ENCODE measurements at regions not wholly inside any gene's neighbourhood (a gene's known extent, or its start where the extent isn't known, plus 50 kb on each side); places are given as distances from the start of the nearest gene placed in this dataset.

DNA sequence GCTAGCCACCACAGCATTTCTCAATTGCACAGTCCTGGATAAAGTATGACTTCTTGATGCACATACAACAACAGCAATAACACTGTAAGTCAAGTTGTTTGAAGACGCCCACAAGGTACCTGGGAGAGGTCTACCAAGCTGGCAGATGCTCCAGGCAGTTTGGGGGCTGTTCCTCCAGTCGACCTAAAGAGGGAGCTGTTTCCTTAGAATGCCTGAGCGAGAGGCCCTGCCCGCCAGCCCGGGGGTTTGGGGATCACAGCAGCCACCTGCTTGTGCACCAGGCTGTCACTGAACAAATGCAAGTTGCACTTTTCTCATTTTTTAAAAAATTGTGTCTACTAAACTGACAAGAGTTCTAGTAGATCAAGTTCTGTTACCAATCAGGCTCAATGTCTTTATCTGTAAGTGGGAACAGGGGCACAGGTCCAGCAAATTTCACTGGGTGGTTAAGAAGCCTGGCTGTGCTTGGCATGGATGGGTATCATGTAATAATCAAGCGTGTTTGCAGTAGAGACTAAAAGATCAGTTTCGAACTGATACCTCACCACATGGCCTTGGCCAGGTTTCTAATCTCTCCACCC lies 193.8 kb upstream of the ADO start:
- TF ChIP-seq, protein P1, sequence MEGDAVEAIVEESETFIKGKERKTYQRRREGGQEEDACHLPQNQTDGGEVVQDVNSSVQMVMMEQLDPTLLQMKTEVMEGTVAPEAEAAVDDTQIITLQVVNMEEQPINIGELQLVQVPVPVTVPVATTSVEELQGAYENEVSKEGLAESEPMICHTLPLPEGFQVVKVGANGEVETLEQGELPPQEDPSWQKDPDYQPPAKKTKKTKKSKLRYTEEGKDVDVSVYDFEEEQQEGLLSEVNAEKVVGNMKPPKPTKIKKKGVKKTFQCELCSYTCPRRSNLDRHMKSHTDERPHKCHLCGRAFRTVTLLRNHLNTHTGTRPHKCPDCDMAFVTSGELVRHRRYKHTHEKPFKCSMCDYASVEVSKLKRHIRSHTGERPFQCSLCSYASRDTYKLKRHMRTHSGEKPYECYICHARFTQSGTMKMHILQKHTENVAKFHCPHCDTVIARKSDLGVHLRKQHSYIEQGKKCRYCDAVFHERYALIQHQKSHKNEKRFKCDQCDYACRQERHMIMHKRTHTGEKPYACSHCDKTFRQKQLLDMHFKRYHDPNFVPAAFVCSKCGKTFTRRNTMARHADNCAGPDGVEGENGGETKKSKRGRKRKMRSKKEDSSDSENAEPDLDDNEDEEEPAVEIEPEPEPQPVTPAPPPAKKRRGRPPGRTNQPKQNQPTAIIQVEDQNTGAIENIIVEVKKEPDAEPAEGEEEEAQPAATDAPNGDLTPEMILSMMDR (IDR thresholded peaks at IDR 0.05) = peak; percentile 18
- no peak overlapping the region for H3K27ac ChIP-seq
- no peaks in the 10 kb centered on the region for H3K79me2 ChIP-seq
- H3K4me1 ChIP-seq = no peaks in the 10 kb centered on the region
- H3K36me3 ChIP-seq (ENCODE audit: control insufficient read depth, insufficient read depth, low read length) = no peaks in the 10 kb centered on the region
- no peaks in the 10 kb centered on the region for H3K9me3 ChIP-seq (ENCODE audit: control insufficient read depth, low read length)
- H3K9ac ChIP-seq = no peak overlapping the region
- no peak overlapping the region for H3K4me3 ChIP-seq (ENCODE audit: low read depth, low read length)
- H2AFZ ChIP-seq = no peak overlapping the region
- no peaks in the 10 kb centered on the region for H3K27me3 ChIP-seq (ENCODE audit: control insufficient read depth, insufficient read depth, low read length)
- no peak overlapping the region for H3K4me2 ChIP-seq (ENCODE audit: low read length)

DNA sequence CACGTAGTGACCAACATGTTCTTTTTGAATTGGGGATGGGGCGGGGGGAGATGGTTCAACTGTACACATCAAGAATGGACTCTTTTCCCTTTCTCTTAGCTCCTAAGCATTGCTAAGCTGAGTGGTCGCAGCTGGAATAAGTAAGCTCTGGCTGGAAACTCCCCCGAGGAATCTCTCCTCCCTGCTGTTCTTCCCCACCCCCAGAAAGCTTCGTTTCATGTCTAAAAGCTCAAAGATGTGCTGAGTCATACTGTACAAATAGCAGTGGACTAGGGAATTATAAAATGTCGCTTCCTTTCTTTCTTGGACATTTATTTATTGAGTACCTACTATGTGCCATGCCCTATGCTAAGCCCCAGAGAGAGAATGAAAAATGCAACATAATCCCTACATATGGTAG lies 191.1 kb upstream of the ADO start:
- no peak overlapping the region for H2AFZ ChIP-seq
- H3K27me3 ChIP-seq (ENCODE audit: control insufficient read depth, insufficient read depth, low read length) = no peaks in the 10 kb centered on the region
- H3K79me2 ChIP-seq = no peaks in the 10 kb centered on the region
- no peaks in the 10 kb centered on the region for H3K36me3 ChIP-seq (ENCODE audit: control insufficient read depth, insufficient read depth, low read length)
- no peaks in the 10 kb centered on the region for H3K4me1 ChIP-seq
- H3K4me2 ChIP-seq (ENCODE audit: low read length) = no peak overlapping the region
- H3K9ac ChIP-seq = no peak overlapping the region
- TF ChIP-seq, protein P1 (IDR thresholded peaks at IDR 0.05) = no peak
- no peak overlapping the region for H3K27ac ChIP-seq
- no peaks in the 10 kb centered on the region for H3K9me3 ChIP-seq (ENCODE audit: control insufficient read depth, low read length)
- no peak overlapping the region for H3K4me3 ChIP-seq (ENCODE audit: low read depth, low read length)

DNA sequence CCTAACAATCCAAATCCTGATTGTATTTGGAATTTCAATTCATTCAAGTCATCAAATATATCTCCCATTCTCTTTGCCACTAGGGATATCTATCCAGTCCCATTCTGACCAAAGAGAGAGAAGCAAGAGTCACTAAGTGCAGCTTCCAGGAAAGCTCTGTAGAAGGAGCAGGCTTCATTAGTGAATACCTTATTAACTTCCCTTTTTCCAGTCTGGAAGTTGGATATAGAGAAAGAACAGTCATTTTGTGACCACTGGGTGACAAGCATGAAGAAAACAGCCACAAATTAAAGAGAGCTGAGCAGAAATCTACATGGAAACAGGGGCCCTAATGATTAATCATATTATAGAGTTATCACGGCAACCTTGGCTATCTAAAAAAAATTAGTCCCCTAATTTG lies 190.7 kb upstream of the ADO start:
- Histone ChIP-seq H3K4me3 (ENCODE audit: low read depth, low read length) (no peak overlapping the region), H3K27me3 (ENCODE audit: control insufficient read depth, insufficient read depth, low read length) (no peaks in the 10 kb centered on the region)
- TF ChIP-seq, protein P1 (IDR thresholded peaks at IDR 0.05) = no peak

GRCh38 chr10:62614389-62615157 lies 189.9 kb upstream of the ADO start:
- Histone ChIP-seq H3K79me2 (no peaks in the 10 kb centered on the region), H3K9me3 (ENCODE audit: control insufficient read depth, low read length) (no peaks in the 10 kb centered on the region), H3K4me1 (no peaks in the 10 kb centered on the region), H3K27me3 (ENCODE audit: control insufficient read depth, insufficient read depth, low read length) (no peaks in the 10 kb centered on the region), H3K27ac (no peak overlapping the region), H3K9ac (no peak overlapping the region), H3K36me3 (ENCODE audit: control insufficient read depth, insufficient read depth, low read length) (no peaks in the 10 kb centered on the region), H3K4me3 (ENCODE audit: low read depth, low read length) (no peak overlapping the region), H3K4me2 (ENCODE audit: low read length) (no peak overlapping the region), H2AFZ (no peak overlapping the region)
- TF ChIP-seq, protein P1 (IDR thresholded peaks at IDR 0.05) = no peak

More for the DNA sequence above, 190.7 kb upstream of the ADO start:
- no peaks in the 10 kb centered on the region for H3K79me2 ChIP-seq
- H3K9ac ChIP-seq = no peak overlapping the region
- no peak overlapping the region for H3K27ac ChIP-seq
- H3K4me1 ChIP-seq = no peaks in the 10 kb centered on the region
- no peak overlapping the region for H2AFZ ChIP-seq
- no peaks in the 10 kb centered on the region for H3K9me3 ChIP-seq (ENCODE audit: control insufficient read depth, low read length)
- no peaks in the 10 kb centered on the region for H3K36me3 ChIP-seq (ENCODE audit: control insufficient read depth, insufficient read depth, low read length)
- no peak overlapping the region for H3K4me2 ChIP-seq (ENCODE audit: low read length)
